ENCODE measurements at regions not wholly inside any gene's neighbourhood (a gene's known extent, or its start where the extent isn't known, plus 50 kb on each side); places are given as distances from the start of the nearest gene placed in this dataset.

DNA sequence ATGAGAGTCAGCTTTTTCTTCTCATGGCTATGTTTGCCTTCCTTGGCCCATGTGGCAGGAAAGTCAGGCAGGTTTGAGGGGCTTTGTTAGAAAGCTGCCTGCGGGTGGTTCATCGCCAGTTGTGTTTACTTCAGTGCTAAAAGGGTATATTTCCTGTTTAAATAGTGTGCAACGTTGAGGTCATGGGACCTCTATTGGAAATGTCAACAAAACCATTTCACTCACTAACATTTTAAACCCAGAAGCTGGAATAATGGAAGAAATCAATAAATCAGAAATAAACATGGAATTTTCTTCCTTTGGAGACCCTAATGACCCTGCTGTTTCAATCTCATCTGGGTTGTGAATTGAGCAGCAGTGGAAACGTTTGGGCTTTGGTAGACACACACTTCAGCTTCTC lies 185.8 kb downstream of the ANKRD50 start:
- ChIA-PET CTCF (no interaction called here), POLR2A (no interaction called here)
- DNase-seq (ENCODE audit: extremely low spot score): no peak
- TF ChIP-seq, protein P1, sequence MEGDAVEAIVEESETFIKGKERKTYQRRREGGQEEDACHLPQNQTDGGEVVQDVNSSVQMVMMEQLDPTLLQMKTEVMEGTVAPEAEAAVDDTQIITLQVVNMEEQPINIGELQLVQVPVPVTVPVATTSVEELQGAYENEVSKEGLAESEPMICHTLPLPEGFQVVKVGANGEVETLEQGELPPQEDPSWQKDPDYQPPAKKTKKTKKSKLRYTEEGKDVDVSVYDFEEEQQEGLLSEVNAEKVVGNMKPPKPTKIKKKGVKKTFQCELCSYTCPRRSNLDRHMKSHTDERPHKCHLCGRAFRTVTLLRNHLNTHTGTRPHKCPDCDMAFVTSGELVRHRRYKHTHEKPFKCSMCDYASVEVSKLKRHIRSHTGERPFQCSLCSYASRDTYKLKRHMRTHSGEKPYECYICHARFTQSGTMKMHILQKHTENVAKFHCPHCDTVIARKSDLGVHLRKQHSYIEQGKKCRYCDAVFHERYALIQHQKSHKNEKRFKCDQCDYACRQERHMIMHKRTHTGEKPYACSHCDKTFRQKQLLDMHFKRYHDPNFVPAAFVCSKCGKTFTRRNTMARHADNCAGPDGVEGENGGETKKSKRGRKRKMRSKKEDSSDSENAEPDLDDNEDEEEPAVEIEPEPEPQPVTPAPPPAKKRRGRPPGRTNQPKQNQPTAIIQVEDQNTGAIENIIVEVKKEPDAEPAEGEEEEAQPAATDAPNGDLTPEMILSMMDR (IDR thresholded peaks at IDR 0.05; ENCODE audit: control extremely low read depth, extremely low read depth, low read depth, missing control alignments): no peak

DNA sequence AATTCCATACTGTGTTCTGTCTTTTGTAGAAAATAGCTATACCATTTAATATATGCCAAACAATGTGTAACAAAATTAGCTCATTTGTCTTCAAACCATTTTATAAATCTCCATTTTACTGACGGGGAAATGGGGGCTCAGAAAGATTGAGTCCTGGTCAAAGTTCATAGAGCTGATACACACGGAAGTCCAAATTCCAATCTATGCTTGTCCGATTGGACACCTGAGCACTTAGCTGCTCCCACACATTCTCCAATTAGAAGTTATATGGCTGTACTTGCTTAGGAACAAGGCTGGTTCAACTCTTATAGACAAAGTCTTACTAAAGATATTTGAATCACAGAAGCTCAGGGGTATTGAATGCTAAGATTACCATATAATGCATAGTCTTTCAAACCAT lies 185.2 kb downstream of the ANKRD50 start:
- POLR2A ChIA-PET: no interaction called here
- DNase-seq (ENCODE audit: extremely low spot score): no peak
- TF ChIP-seq, protein P1 (IDR thresholded peaks at IDR 0.05; ENCODE audit: control extremely low read depth, extremely low read depth, low read depth, missing control alignments): no peak
- CTCF ChIA-PET: no interaction called here

DNA sequence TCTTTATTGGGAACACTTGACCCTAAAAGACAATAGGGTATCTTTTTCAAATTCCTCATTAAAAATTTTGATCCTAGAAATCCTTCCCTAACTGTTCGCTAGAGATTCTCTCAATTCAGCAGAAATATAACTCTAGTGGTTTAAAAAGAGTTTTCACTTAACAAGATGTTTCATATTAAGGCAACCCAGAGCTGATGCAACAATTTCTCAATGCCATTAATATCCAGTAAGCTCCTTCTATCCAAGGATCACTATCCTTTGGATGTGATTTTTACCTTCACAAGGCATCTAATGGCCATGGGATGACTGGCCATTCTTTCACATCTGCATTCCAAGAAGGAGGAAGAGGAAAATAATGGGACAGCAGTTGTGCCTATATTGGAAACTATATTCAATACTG lies 183.4 kb downstream of the ANKRD50 start:
- no peak for DNase-seq (ENCODE audit: extremely low spot score)
- TF ChIP-seq, protein P1 (IDR thresholded peaks at IDR 0.05; ENCODE audit: control extremely low read depth, extremely low read depth, low read depth, missing control alignments): no peak
- POLR2A ChIA-PET: no interaction called here
- CTCF ChIA-PET: interaction anchor here (1.1 to 1.2 kb wide), 2 partner anchors 10 to 16 kb away, joined by 3 read pairs; no protein-coding TSS in a partner anchor

DNA sequence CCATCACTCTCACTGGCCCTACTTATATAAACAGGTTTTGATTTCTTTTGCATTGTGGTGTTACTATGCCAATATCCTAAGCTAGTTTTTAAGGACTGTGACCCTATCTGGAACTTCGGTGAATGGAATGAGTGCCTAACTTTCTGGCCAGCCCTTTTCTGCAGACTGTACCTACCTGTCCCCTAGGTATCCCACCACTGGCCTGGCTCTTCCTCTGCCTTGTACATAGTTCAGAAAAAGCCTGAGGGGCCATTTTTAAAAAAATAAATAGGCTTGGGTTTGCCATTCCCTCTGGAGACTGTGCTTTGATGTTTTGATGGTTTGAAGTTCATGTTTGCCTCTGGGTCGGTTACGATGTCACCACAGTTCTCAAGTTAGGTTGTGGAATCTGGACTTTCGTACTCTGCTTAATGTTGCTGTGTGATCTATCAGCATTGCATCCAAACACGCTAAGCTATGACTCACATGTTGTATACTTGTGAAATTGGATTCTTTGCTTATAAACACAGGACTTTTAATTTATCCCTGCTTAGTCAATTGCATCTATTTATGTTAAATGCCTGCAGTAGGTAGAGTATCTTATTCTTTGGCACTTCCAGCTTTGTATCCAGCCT lies 182.0 kb downstream of the ANKRD50 start:
- TF ChIP-seq, protein P1 (IDR thresholded peaks at IDR 0.05; ENCODE audit: control extremely low read depth, extremely low read depth, low read depth, missing control alignments): no peak
- POLR2A ChIA-PET: no interaction called here
- DNase-seq (ENCODE audit: extremely low spot score): no peak
- CTCF ChIA-PET: interaction anchor here (1.2 kb wide), 1 partner anchor 13 kb away, joined by 3 read pairs; no protein-coding TSS in a partner anchor

DNA sequence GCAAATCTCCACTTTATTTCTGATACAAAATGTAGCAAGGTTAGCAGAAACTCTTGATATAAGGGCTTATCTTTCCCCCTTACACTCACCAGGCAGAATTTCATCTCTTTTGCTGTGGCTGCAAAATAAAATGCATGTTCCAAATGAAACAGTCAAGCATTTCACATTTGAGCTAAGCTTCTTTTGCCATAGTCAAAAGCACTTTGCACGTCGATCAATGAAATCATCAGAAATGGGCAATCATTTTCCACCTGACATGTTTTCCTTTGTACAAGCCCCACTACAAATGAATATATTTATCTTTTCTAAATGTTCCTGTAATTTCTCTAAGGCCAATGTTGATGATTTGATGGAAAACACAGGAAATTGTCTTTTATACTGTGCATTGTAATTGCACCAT lies 178.4 kb downstream of the ANKRD50 start:
- ChIA-PET CTCF (interaction anchor here (0.7 kb wide), 1 partner anchor 22 kb away, joined by 3 read pairs; no protein-coding TSS in a partner anchor), POLR2A (no interaction called here)
- TF ChIP-seq, protein P1 (IDR thresholded peaks at IDR 0.05; ENCODE audit: control extremely low read depth, extremely low read depth, low read depth, missing control alignments): no peak
- no peak for DNase-seq (ENCODE audit: extremely low spot score)

DNA sequence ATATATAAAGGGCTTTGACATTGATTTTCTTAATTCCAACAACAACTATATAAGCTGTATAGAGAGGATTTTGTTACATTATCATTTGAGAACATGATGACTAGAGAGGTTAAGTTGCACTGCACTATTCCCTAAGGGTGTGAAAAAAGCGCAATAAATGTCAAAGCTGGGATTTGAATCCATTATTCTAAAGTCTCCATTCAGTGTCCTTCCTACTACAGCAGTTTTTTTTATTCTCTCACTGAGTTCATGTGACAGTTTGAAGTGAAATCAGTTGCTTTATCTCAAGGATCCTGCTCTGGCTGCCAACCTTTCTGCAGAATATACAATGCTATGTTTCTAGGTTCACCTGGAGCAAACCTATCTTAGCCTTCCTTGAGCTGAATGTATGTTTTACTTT lies 177.5 kb downstream of the ANKRD50 start:
- TF ChIP-seq, protein P1 (IDR thresholded peaks at IDR 0.05; ENCODE audit: control extremely low read depth, extremely low read depth, low read depth, missing control alignments): no peak
- DNase-seq (ENCODE audit: extremely low spot score): no peak
- ChIA-PET CTCF (no interaction called here), POLR2A (no interaction called here)
